HPDE6-E6E7 (cell line): ENCODE measurements at regions not wholly inside any gene's neighbourhood (a gene's known extent, or its start where the extent isn't known, plus 50 kb on each side); places are given as distances from the start of the nearest gene placed in this dataset.
"Not testable (repeated sequence)": the region's sequence is repeated elsewhere in the genome, so short reads cannot be mapped to it uniquely, and the experiment has no call there.

Source experiments
- DNase-seq: peaks from one replicate; pipeline ENCODE4 v3.0.0; 2011; ENCODE audit warnings: missing footprints; ENCODE audit errors: extremely low spot score

DNA sequence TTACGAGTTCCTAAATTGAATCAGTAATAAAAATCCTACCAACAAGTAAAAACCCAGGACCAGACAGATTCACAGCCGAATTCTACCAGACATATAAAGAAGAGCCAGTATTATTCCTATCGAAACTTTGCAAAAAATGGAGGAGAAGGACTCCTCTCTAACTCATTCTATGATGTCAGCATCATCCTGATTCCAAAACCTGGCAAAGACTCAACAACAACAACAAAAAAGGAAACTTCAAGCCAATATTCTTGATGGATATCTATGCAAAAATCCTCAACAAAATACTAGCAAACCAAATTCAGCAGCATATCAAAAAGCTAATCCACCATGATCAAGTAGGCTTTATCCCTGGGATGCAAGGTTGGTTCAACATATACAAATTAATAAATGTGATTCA, 84.6 kb upstream of the ADRB2 start:
- DNase-seq, result not testable (repeated sequence)

DNA sequence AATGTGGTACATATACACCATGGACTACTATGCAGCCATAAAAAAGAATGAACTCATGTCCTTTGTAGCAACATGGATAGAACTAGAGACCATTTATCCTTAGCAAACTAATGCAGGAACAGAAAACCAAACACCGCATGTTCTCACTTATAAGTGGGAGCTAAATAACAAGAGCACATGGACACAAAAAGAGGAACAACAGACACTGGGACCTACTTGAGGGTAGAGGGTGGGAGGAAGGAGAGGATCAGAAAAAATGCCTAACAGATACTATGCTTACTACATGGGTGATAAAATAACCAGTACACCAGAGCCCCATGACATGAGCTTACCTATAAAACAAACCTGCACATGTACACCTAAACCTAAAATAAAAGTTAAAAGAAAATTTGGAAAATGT, 82.0 kb upstream of the ADRB2 start:
- not testable (repeated sequence) for DNase-seq

- DNase-seq, result no peak
Observed at GRCh38 chr5:148746826-148747535, 79.4 kb upstream of the ADRB2 start.

DNA sequence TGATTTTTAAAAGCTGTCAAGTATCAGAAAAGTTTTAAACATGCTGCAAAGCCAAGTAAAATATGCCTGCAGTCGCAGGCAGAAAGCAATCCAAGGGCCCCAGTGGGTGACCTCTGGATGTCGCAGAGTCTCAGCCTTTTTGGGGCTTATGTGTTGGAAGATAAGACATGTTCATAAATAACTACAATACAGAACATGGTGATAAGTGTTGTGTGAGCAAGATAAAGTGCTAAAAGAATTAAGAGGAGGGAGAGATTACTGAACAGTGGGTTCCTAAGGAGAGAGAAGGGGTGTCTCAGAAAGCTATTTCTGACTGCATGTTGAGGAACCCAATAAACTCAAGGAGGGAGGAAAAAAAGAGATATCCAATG, 78.9 kb upstream of the ADRB2 start:
- no peak for DNase-seq

DNA sequence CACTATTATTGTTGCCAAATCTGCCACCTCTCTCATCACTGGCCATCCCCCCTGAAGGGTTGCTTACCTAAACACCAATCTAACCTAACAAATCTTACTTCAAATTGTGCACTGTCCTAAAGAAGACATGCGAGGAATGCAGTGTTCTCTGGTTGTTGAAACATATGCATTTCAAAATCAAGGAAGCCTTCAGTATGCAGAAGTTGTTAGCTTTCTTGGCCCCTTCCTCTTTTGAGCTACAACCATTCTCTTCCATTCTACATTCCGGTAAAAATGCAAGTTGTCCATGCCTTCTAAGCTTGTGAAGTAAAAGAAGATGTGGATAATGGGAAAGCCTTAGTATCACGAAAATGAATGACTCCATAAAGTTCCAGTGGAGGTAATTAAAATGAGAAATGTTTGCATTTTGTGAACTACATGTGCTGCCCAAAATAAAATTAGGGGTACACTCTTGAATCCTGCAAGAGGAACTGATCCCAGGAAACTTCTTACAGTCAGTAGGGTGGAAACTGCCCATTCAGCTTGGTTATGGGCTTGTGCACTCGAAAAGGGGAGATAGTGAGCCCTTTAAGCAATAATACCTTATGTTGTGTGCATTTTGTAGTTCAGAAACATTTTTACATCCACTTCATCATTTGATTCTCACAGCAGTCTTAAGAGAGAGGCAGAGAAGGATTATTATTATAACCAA, 77.6 kb upstream of the ADRB2 start:
- DNase-seq, result no peak

DNA sequence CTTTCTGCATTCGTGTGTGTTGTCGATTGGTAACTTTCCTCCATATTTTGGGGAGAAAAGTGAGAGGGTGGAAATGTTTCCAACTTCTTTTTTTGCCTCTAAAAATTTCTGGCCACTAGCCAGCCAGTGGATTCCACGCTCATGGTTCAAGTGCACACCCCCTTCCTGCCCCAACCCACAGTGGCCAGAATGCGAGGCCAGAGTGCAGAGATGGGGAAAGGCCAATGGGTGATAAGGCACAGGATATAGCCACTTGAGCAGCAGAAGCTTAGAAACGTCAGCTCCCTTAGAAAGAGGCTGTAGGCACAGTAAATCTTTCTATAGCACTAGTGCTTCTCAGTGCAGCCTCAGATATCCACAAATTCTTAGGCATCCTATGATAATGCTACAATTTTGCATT, 75.8 kb upstream of the ADRB2 start:
- DNase-seq, result no peak

GRCh38 chr5:148751025-148751424, 75.4 kb upstream of the ADRB2 start:
- no peak for DNase-seq

DNA sequence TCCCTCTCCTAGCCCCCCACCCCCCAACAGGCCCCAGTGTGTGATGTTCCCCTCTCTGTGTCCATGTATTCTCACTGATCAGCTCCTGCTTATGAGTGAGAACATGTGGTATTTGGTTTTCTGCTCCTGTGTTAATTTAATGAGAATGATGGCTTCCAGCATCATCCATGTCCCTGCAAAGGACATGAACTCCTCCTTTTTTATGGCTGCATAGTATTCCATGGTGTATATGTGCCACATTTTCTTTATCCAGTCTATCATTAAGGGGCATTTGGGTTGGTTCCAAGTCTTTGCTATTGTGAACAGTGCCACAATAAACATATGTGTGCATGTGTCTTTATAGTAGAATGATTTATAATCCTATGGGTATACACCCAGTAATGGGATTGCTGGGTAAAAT, 74.0 kb upstream of the ADRB2 start:
- DNase-seq, result not testable (repeated sequence)

DNA sequence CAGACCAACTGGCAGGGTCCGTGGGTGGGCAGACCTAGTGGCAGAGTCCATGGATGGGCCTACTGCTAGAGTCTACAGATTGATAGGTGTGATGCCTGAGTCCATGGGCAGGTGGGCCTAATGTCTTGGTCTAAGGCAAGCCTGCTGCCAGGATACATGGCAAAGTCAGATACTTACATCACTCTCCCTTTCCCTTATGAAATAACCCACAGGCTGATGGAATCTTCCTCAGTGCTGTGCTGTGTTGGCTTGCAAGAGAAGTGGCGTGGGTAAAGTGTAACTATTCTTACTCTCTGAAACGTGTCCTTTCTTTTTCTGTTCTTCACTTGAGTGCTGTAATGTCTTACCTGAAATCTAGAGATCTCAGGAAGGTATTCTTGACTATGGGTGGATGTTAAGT, 67.3 kb upstream of the ADRB2 start:
- no peak for DNase-seq

GRCh38 chr5:148760945-148761638, 65.3 kb upstream of the ADRB2 start:
- no peak for DNase-seq

DNA sequence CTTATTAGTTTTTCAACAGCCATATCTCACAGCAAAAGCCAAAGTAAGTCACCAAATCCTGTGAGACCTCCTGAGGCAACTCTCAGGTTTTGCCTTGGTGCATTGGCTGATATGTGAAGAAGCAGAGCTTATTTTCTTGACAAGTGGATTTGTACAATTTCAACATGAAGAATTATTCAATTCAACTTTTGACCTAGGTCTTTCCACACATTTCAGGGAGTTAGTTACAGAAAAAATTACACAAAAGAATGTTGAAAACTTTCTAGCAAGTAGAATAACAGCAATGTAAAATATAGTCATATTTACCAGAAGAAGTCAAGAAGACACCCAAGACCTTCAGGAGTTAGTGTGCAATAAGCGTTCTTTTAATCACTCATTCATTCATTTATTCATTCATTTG, 62.4 kb upstream of the ADRB2 start:
- DNase-seq, result no peak

GRCh38 chr5:148765061-148765460, 61.4 kb upstream of the ADRB2 start:
- DNase-seq, result no peak

- no peak for DNase-seq
Observed at GRCh38 chr5:148768806-148769415, 57.5 kb upstream of the ADRB2 start.

DNA sequence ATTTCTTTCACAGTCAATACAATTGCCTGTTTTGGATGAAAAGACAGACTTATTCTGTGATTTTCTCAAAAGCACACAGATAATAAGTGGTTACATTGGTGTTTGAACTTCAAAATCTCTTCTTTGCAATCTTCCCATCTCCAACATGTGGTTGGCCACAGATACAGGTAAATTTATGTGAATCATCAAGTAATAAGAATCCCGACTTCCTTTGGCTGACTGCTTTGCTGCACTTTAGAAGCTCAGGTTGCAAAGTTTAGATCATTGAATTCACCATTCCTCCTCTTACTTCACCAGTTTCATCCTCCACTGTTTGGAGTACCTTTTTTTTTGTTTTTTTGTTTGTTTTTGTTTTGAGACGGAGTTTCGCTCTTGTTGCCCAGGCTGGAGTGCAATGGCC, 56.5 kb upstream of the ADRB2 start:
- no peak for DNase-seq

DNA sequence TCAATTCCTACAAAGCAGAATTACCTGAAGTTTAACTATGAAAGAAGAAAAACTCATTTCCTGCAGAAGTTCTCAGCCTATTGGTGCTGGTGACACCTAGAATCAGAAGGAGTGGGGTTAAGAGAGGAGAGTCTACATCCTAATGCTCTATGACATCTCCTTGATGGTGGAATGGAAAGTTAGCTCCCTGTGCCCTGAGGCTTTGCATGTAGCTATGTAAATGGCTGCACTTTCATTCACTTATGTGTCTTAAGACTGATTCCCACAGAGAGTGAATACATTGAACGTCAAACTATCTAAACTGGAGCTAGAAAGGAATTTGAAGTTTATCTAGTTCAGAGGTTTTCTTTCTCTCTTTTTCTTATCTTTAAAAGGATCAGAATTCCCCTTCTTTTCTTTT, 52.1 kb upstream of the ADRB2 start:
- no peak for DNase-seq

DNA sequence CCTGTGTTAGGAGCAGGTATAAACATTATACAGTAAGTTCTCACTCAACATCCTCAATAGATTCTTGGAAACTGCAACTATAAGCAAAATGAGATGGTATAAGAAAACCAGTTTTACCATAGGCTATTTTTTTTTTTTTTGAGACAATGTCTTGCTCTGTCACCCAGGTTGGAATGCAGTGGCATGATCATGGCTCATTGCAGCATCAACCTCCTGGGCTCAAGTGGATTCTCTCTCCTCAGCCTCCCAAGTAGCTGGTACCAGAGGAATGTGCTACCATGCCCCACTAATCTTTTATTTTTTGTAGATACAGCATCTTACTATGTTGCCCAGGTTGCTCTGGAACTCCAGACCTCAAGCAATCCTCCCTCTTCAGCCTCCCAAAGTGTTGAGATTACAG, 50.1 kb upstream of the ADRB2 start:
- DNase-seq, result no peak
